ENCODE measurements at regions not wholly inside any gene's neighbourhood (a gene's known extent, or its start where the extent isn't known, plus 50 kb on each side); places are given as distances from the start of the nearest gene placed in this dataset.

GRCh38 chr10:2139746-2140145, 402.4 kb upstream of the ADARB2 start:
- DNase-seq, result no peak

- DNase-seq, result no peak
Observed at GRCh38 chr10:2137549-2138174, 400.3 kb upstream of the ADARB2 start.

GRCh38 chr10:2130705-2131305, 393.5 kb upstream of the ADARB2 start:
- no peak for DNase-seq

GRCh38 chr10:2128991-2129390, 391.7 kb upstream of the ADARB2 start:
- DNase-seq, result no peak

GRCh38 chr10:2124135-2124534, 386.8 kb upstream of the ADARB2 start:
- no peak for DNase-seq

GRCh38 chr10:2122431-2123124, 385.3 kb upstream of the ADARB2 start:
- DNase-seq, result no peak

GRCh38 chr10:2121929-2122328, 384.6 kb upstream of the ADARB2 start:
- DNase-seq, result no peak

- DNase-seq, result no peak
Observed at GRCh38 chr10:2121315-2121714, 384.0 kb upstream of the ADARB2 start.

GRCh38 chr10:2120746-2121145, 383.4 kb upstream of the ADARB2 start:
- no peak for DNase-seq

GRCh38 chr10:2119316-2119715, 382.0 kb upstream of the ADARB2 start:
- DNase-seq, result no peak

GRCh38 chr10:2118201-2118600, 380.9 kb upstream of the ADARB2 start:
- DNase-seq, result no peak

- no peak for DNase-seq
Observed at GRCh38 chr10:2117641-2118040, 380.3 kb upstream of the ADARB2 start.

GRCh38 chr10:2111965-2112364, 374.6 kb upstream of the ADARB2 start:
- no peak for DNase-seq

GRCh38 chr10:2108496-2108895, 371.2 kb upstream of the ADARB2 start:
- DNase-seq, result no peak

- DNase-seq, result no peak
Observed at GRCh38 chr10:2106641-2107040, 369.3 kb upstream of the ADARB2 start.

GRCh38 chr10:2099321-2099720, 362.0 kb upstream of the ADARB2 start:
- DNase-seq, result no peak

- no peak for DNase-seq
Observed at GRCh38 chr10:2097937-2098336, 360.6 kb upstream of the ADARB2 start.

GRCh38 chr10:2094171-2094570, 356.8 kb upstream of the ADARB2 start:
- no peak for DNase-seq

GRCh38 chr10:2083591-2083990, 346.3 kb upstream of the ADARB2 start:
- no peak for DNase-seq

- no peak for DNase-seq
Observed at GRCh38 chr10:2081501-2081900, 344.2 kb upstream of the ADARB2 start.

GRCh38 chr10:2079603-2080078, 342.3 kb upstream of the ADARB2 start:
- no peak for DNase-seq

- no peak for DNase-seq
Observed at GRCh38 chr10:2077231-2077630, 339.9 kb upstream of the ADARB2 start.

- no peak for DNase-seq
Observed at GRCh38 chr10:2076528-2076927, 339.2 kb upstream of the ADARB2 start.

- no peak for DNase-seq
Observed at GRCh38 chr10:2067015-2067414, 329.7 kb upstream of the ADARB2 start.
